T-cell (primary cell): ENCODE measurements at regions not wholly inside any gene's neighbourhood (a gene's known extent, or its start where the extent isn't known, plus 50 kb on each side); places are given as distances from the start of the nearest gene placed in this dataset.
A peak's percentile ranks its signal among the peaks of the same experiment; 100 is the strongest.
"Not testable (repeated sequence)": the region's sequence is repeated elsewhere in the genome, so short reads cannot be mapped to it uniquely, and the experiment has no call there.

Experiments used
- ATAC-seq, 4 experiments: fragments of 200-7000 bp in 3 of 4; fragments of 150-1000 bp in 1 of 4; cut with Tn5 transposase; replicated peaks in 1 of 4; 1 replicate in 3 of 4; 2 replicates in 1 of 4; pipeline ENCODE4 v1.10.0; 2021; ENCODE audit warnings: moderate library complexity in 3 of 4, mild to moderate bottlenecking in 2 of 4, moderate number of reproducible peaks in 1 of 4
- CTCF ChIA-PET, 2 donors: fragments of 300-600 bp; sonication (Branson Sonifier 250); formaldehyde crosslinking; loops; one replicate each; lab custom pipeline; 2022; ENCODE audit warnings: antibody characterized with exemption in 2 of 2; lab: Charles Lee
- POLR2A ChIA-PET, 2 donors: fragments of 300-600 bp; sonication (Branson Sonifier 250); formaldehyde crosslinking; loops; one replicate each; lab custom pipeline; 2022; ENCODE audit warnings: antibody characterized with exemption in 2 of 2; lab: Charles Lee
- DNase-seq, 35 experiments: peaks; one replicate each; pipeline versions ENCODE4 v3.0.0 to v3.0.0-alpha.2; 2013 to 2023
- H3K27ac ChIP-seq: one replicate; pipeline ENCODE4 v1.5.1; 2013; ENCODE audit warnings: low read length
- H3K27me3 ChIP-seq, 2 experiments: replicated peaks in 1 of 2; 1 replicate in 1 of 2; 2 replicates in 1 of 2; pipeline versions ENCODE4 v1.6.1 to v1.7.0; 2013; ENCODE audit warnings: low read length in 1 of 2, mixed read lengths in 1 of 2; ENCODE audit not compliant: control insufficient read depth in 2 of 2, insufficient read depth in 2 of 2; ENCODE audit errors: extremely low read depth in 1 of 2
- H3K36me3 ChIP-seq, 2 donors: 1 replicate in 1 of 2; 2 replicates in 1 of 2; pipeline versions ENCODE4 v1.6.1 to v1.7.0; 2013; ENCODE audit warnings: low read length in 1 of 2; ENCODE audit not compliant: control insufficient read depth in 2 of 2, insufficient read depth in 1 of 2; ENCODE audit errors: extremely low read depth in 1 of 2
- H3K4me1 ChIP-seq, 2 experiments: 1 replicate in 1 of 2; 2 replicates in 1 of 2; pipeline versions ENCODE4 v1.6.1 to v1.7.0; 2013; ENCODE audit warnings: low read length in 2 of 2, mixed read lengths in 1 of 2; ENCODE audit not compliant: insufficient read depth in 2 of 2, control insufficient read depth in 1 of 2; ENCODE audit errors: extremely low read depth in 1 of 2
- H3K4me3 ChIP-seq, 2 donors: 1 replicate in 1 of 2; 2 replicates in 1 of 2; pipeline versions ENCODE4 v1.5.1 to v1.7.0; 2013; ENCODE audit warnings: mild to moderate bottlenecking in 2 of 2, low read length in 1 of 2, moderate library complexity in 1 of 2; ENCODE audit not compliant: control insufficient read depth in 1 of 2; ENCODE audit errors: extremely low read depth in 1 of 2
- H3K9me3 ChIP-seq: 2 replicates; pipeline ENCODE4 v1.7.0; 2013
- H3K27ac Mint-ChIP-seq, 2 donors: one replicate each; pipeline ENCODE4 v1.8.0; 2020 to 2021; ENCODE audit warnings: mild to moderate bottlenecking in 2 of 2, mixed read lengths in 2 of 2
- H3K27me3 Mint-ChIP-seq, 2 donors: one replicate each; pipeline ENCODE4 v1.8.0; 2021 to 2022; ENCODE audit warnings: mixed read lengths in 2 of 2
- H3K36me3 Mint-ChIP-seq: one replicate; pipeline ENCODE4 v1.8.0; 2021; ENCODE audit warnings: mixed read lengths
- H3K4me1 Mint-ChIP-seq, 3 donors: one replicate each; pipeline ENCODE4 v1.8.0; 2020 to 2022; ENCODE audit warnings: mixed read lengths in 3 of 3, mild to moderate bottlenecking in 1 of 3
- H3K4me3 Mint-ChIP-seq, 3 donors: one replicate each; pipeline ENCODE4 v1.8.0; 2020 to 2022; ENCODE audit warnings: mild to moderate bottlenecking in 3 of 3, mixed read lengths in 3 of 3, moderate library complexity in 3 of 3
- H3K9me3 Mint-ChIP-seq, 3 donors: one replicate each; pipeline ENCODE4 v1.8.0; 2020 to 2022; ENCODE audit warnings: mixed read lengths in 3 of 3
- WGBS: methylation state at CpG from one replicate; pipeline ENCODE4 v1.1.5; 2013; ENCODE audit warnings: missing lambda C conversion rate; ENCODE audit not compliant: insufficient coverage; 5-methylcytosine and 5-hydroxymethylcytosine counted together

GRCh38 chr14:105600195-105600938 is 74.0 kb downstream of the TMEM121 start:
- H3K27ac ChIP-seq, DNase-seq, H3K9me3 Mint-ChIP-seq, H3K4me1 Mint-ChIP-seq, H3K36me3 ChIP-seq, ATAC-seq, H3K36me3 Mint-ChIP-seq, H3K4me1 ChIP-seq, H3K4me3 ChIP-seq, H3K9me3 ChIP-seq, POLR2A ChIA-PET, H3K27me3 Mint-ChIP-seq, H3K27ac Mint-ChIP-seq, H3K27me3 ChIP-seq, CTCF ChIA-PET, H3K4me3 Mint-ChIP-seq: not testable (repeated sequence)
- 85% methylated on average over 20 of the region's 52 CpGs for WGBS

GRCh38 chr14:105600939-105601359 is 74.6 kb downstream of the TMEM121 start:
- no peaks in the 10 kb centered on the region for H3K36me3 Mint-ChIP-seq
- no peaks in the 10 kb centered on the region for H3K27me3 Mint-ChIP-seq
- no peak overlapping the region for H3K4me3 ChIP-seq
- H3K9me3 ChIP-seq, result no peaks in the 10 kb centered on the region
- no peak for ATAC-seq
- no peaks in the 10 kb centered on the region for H3K4me1 Mint-ChIP-seq
- H3K27ac ChIP-seq, result no peak overlapping the region
- ChIA-PET POLR2A (no interaction called here), CTCF (no interaction called here)
- DNase-seq, result no peak
- no peaks in the 10 kb centered on the region for H3K36me3 ChIP-seq
- H3K27me3 ChIP-seq, result peaks cover 0 to 12% of the 10 kb centered on the region in 2 experiments
- H3K4me3 Mint-ChIP-seq, result no peak overlapping the region
- WGBS, result 73% methylated on average over 18 of the region's 19 CpGs
- no peaks in the 10 kb centered on the region for H3K9me3 Mint-ChIP-seq
- no peak overlapping the region for H3K27ac Mint-ChIP-seq
- no peaks in the 10 kb centered on the region for H3K4me1 ChIP-seq

GRCh38 chr14:105601360-105602242 is 75.2 kb downstream of the TMEM121 start:
- H3K36me3 Mint-ChIP-seq, result no peaks in the 10 kb centered on the region
- no peak for DNase-seq

GRCh38 chr14:105602243-105602750 is 75.9 kb downstream of the TMEM121 start:
- no peaks in the 10 kb centered on the region for H3K27me3 Mint-ChIP-seq

More at GRCh38 chr14:105601360-105602242, 75.2 kb downstream of the TMEM121 start:
- H3K27me3 ChIP-seq, result peaks cover 0 to 17% of the 10 kb centered on the region in 2 experiments
- no peak overlapping the region for H3K27ac Mint-ChIP-seq
- WGBS, result 83% methylated on average over 17 of the region's 20 CpGs
- H3K4me1 Mint-ChIP-seq, result no peaks in the 10 kb centered on the region
- H3K4me3 Mint-ChIP-seq, result no peak overlapping the region
- no peak overlapping the region for H3K27ac ChIP-seq
- H3K27me3 Mint-ChIP-seq, result no peaks in the 10 kb centered on the region
- H3K4me3 ChIP-seq, result no peak overlapping the region
- H3K4me1 ChIP-seq, result no peaks in the 10 kb centered on the region
- ChIA-PET POLR2A (no interaction called here), CTCF (no interaction called here)
- ATAC-seq, result no peak
- H3K36me3 ChIP-seq, result no peaks in the 10 kb centered on the region
- no peaks in the 10 kb centered on the region for H3K9me3 Mint-ChIP-seq
- no peaks in the 10 kb centered on the region for H3K9me3 ChIP-seq

GRCh38 chr14:105602799-105603793 is 76.7 kb downstream of the TMEM121 start:
- CTCF ChIA-PET, result interaction anchor here in 1 of 2 donors (0.6 to 0.7 kb wide), 2 partner anchors 295 to 859 kb away, joined by 3 to 5 read pairs; no protein-coding TSS in a partner anchor
- H3K4me3 Mint-ChIP-seq, result no peak overlapping the region
- peaks cover 0 to 17% of the 10 kb centered on the region in 2 experiments for H3K27me3 ChIP-seq
- H3K9me3 Mint-ChIP-seq, result no peaks in the 10 kb centered on the region
- H3K36me3 Mint-ChIP-seq, result no peaks in the 10 kb centered on the region
- no peak overlapping the region for H3K27ac ChIP-seq
- peak in 1 of 4 experiments; percentile 13 for ATAC-seq
- POLR2A ChIA-PET, result no interaction called here
- no peak for DNase-seq
- no peaks in the 10 kb centered on the region for H3K4me1 ChIP-seq
- H3K4me3 ChIP-seq, result no peak overlapping the region
- H3K36me3 ChIP-seq, result no peaks in the 10 kb centered on the region
- H3K9me3 ChIP-seq, result no peaks in the 10 kb centered on the region
- H3K4me1 Mint-ChIP-seq, result no peaks in the 10 kb centered on the region
- 79% methylated on average over 5 of the region's 6 CpGs for WGBS
- H3K27ac Mint-ChIP-seq, result no peak overlapping the region
- H3K27me3 Mint-ChIP-seq, result no peaks in the 10 kb centered on the region

More at GRCh38 chr14:105602243-105602750, 75.9 kb downstream of the TMEM121 start:
- Mint-ChIP-seq H3K36me3 (no peaks in the 10 kb centered on the region), H3K4me1 (no peaks in the 10 kb centered on the region), H3K27ac (no peak overlapping the region), H3K4me3 (no peak overlapping the region), H3K9me3 (no peaks in the 10 kb centered on the region)
- ChIA-PET CTCF (no interaction called here), POLR2A (no interaction called here)
- DNase-seq, result no peak
- no peak overlapping the region for H3K4me3 ChIP-seq
- peaks cover 0 to 17% of the 10 kb centered on the region in 2 experiments for H3K27me3 ChIP-seq
- 81% methylated on average over 9 of the region's 9 CpGs for WGBS
- H3K4me1 ChIP-seq, result no peaks in the 10 kb centered on the region
- H3K27ac ChIP-seq, result no peak overlapping the region
- no peaks in the 10 kb centered on the region for H3K9me3 ChIP-seq
- ATAC-seq, result no peak
- H3K36me3 ChIP-seq, result no peaks in the 10 kb centered on the region
